Ascending aorta (tissue), 2 donors: ENCODE measurements at regions not wholly inside any gene's neighbourhood (a gene's known extent, or its start where the extent isn't known, plus 50 kb on each side); places are given as distances from the start of the nearest gene placed in this dataset.
"Not testable (repeated sequence)": the region's sequence is repeated elsewhere in the genome, so short reads cannot be mapped to it uniquely, and the experiment has no call there.

Experiments
- DNase-seq, 2 donors: peaks; one replicate each; pipeline ENCODE4 v3.0.0-alpha.2; 2019; ENCODE audit warnings: low spot score in 2 of 2
- H3K27ac ChIP-seq, 2 donors: fragments of 200-600 bp; sonication (generic); one replicate each; pipeline ENCODE4 v1.5.1; 2016 to 2017; ENCODE audit warnings: mild to moderate bottlenecking in 1 of 2
- H3K27me3 ChIP-seq: fragments of 200-600 bp; sonication (generic); one replicate; pipeline ENCODE4 v1.5.1; 2017
- H3K36me3 ChIP-seq, 2 donors: fragments of 200-600 bp; sonication (generic); one replicate each; pipeline ENCODE4 v1.5.1; 2016
- H3K4me1 ChIP-seq, 2 donors: fragments of 200-600 bp; sonication (generic); one replicate each; pipeline ENCODE4 v1.5.1; 2016 to 2017; ENCODE audit warnings: mild to moderate bottlenecking in 1 of 2
- H3K4me3 ChIP-seq, 2 donors: fragments of 200-600 bp; sonication (generic); one replicate each; pipeline ENCODE4 v1.5.1; 2016 to 2017; ENCODE audit warnings: mild to moderate bottlenecking in 1 of 2
- H3K9me3 ChIP-seq, 2 donors: fragments of 200-600 bp; sonication (generic); one replicate each; pipeline ENCODE4 v1.5.1; 2016
- intact Hi-C: fragments of 100-400 bp; cut with DNase I; formaldehyde crosslinking; loops from one replicate; pipeline ENCODE4 v1.15.1; 2023
- TF ChIP-seq, protein P1 (sequence below), 3 experiments: fragments of 200-600 bp in 2 of 3; fragments of 450-650 bp in 1 of 3; sonication (generic) in 2 of 3; IDR thresholded peaks; one replicate each; pipeline ENCODE4 v1.5.1; 2016 to 2019; ENCODE audit warnings: antibody characterized with exemption in 3 of 3, mild to moderate bottlenecking in 1 of 3, moderate library complexity in 1 of 3

DNA sequence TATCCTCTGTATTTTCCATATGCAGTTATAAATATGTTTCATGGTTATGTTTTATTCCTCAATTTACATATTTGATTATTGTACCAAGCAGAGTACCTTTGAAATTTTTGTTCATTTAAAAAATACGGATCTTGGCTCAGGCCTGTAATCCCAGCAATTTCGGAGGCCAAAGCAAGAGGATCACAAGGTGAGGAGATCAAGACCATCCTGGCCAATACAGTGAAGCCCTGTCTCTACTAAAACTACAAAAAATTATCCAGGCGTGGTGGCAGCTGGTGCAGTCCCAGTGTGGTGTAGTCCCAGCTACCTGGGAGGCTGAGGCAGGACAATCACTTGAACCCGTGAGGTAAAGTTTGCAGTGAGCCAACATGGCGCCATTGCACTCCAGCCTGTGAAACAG lies 251.2 kb upstream of the TPTE start:
- DNase-seq, intact Hi-C loops: not testable (repeated sequence)

DNA sequence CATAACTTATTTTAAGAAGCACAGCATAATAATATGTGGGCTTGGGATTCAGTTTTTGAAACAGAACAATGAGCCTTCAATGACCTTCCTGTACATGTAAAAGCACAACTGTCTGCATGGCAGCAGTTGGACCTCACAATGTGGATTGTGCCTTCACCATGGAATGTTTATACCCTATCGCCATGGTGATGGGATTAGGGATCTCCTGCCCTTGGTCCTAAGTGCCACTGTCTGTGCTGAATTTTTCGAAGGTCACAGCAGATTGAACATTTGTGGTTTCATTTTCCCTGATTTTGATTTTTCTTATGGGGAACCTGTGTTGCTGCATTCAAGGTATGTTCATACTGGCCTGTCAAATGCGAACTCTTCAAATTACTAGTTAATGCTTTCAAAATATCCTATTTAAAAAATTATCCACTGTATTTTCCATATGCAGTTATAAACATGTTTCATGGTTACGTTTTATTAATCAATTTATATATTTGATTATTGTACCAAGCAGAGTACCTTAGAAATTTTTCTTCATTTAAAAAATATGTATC lies 249.6 kb upstream of the TPTE start:
- peak in 1 of 2 donors; percentile 48 for DNase-seq
- H3K4me3 ChIP-seq, H3K27ac ChIP-seq, H3K27me3 ChIP-seq, intact Hi-C loops, H3K36me3 ChIP-seq, H3K4me1 ChIP-seq: not testable (repeated sequence)
- H3K9me3 ChIP-seq: peaks cover 0 to 12% of the 10 kb centered on the region in 2 donors

More for the DNA sequence above, 251.2 kb upstream of the TPTE start:
- peaks cover 0 to 12% of the 10 kb centered on the region in 2 donors for H3K9me3 ChIP-seq
- H3K4me1 ChIP-seq, H3K4me3 ChIP-seq, H3K27me3 ChIP-seq, H3K27ac ChIP-seq, H3K36me3 ChIP-seq: not testable (repeated sequence)

DNA sequence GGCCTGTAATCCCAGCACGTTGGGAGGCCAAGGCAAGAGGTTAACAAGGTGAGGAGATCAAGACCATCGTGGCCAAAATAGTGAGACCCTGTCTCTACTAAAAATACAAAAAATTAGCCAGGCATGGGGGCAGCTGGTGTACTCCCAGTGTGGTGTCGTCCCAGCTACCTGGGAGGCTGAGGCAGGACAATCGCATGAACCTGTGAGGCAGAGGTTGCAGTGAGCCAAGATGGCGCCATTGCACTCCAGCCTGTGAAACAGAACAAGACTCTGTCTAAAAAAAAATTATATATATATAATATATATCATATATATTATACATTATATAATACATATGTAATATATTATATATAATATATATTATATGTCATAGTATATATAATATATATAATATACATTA lies 249.2 kb upstream of the TPTE start:
- no peaks in the 10 kb centered on the region for H3K27me3 ChIP-seq
- H3K4me3 ChIP-seq: no peak overlapping the region
- no peak overlapping the region for H3K27ac ChIP-seq
- intact Hi-C loops: no loop called here
- DNase-seq: no peak
- H3K9me3 ChIP-seq: peaks cover 0 to 12% of the 10 kb centered on the region in 2 donors
- no peaks in the 10 kb centered on the region for H3K4me1 ChIP-seq
- H3K36me3 ChIP-seq: no peaks in the 10 kb centered on the region
- TF ChIP-seq, protein P1, sequence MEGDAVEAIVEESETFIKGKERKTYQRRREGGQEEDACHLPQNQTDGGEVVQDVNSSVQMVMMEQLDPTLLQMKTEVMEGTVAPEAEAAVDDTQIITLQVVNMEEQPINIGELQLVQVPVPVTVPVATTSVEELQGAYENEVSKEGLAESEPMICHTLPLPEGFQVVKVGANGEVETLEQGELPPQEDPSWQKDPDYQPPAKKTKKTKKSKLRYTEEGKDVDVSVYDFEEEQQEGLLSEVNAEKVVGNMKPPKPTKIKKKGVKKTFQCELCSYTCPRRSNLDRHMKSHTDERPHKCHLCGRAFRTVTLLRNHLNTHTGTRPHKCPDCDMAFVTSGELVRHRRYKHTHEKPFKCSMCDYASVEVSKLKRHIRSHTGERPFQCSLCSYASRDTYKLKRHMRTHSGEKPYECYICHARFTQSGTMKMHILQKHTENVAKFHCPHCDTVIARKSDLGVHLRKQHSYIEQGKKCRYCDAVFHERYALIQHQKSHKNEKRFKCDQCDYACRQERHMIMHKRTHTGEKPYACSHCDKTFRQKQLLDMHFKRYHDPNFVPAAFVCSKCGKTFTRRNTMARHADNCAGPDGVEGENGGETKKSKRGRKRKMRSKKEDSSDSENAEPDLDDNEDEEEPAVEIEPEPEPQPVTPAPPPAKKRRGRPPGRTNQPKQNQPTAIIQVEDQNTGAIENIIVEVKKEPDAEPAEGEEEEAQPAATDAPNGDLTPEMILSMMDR (IDR thresholded peaks at IDR 0.05): no peak

DNA sequence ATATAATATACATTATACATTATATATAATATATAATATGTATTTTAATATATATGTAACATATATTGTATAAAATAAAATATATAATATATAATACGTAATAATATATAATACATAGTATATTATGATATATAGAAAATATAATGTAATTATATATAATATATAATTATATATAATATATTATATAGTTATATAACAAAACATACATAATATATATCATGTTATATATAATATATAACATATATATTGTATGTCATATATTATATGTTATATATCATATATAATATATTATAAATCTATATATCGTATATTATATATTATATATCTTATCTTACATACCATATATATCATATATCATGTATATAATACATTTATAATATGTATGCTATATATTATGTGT lies 248.2 kb upstream of the TPTE start:
- DNase-seq: no peak
- no peak overlapping the region for H3K27ac ChIP-seq
- H3K36me3 ChIP-seq: no peaks in the 10 kb centered on the region
- TF ChIP-seq, protein P1 (IDR thresholded peaks at IDR 0.05): no peak
- H3K9me3 ChIP-seq: peaks cover 0 to 12% of the 10 kb centered on the region in 2 donors
- no peak overlapping the region for H3K4me3 ChIP-seq
- intact Hi-C loops: no loop called here
- H3K27me3 ChIP-seq: no peaks in the 10 kb centered on the region
- H3K4me1 ChIP-seq: no peaks in the 10 kb centered on the region

DNA sequence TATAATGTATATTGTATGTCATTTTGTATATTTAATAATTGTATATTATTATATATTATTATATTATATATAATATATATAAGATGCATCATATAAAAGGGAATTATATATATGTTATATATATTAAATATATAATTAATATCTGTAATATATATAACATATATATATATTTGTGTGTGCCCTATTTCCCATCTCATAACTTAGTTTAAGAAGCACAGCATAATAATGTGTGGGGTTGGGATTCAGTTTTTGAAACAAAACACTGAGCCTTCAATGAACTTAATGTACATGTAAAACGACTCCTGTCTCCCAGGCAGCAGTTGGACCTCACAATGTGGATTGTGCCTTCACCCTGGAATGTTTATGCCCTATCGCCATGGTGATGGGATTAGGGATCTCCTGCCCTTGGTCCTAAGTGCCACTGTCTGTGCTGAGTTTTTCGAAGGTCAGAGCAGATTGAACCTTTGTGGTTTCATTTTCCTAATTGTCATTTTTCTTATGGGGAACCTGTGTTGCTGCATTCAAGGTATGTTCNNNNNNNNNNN lies 247.5 kb upstream of the TPTE start:
- H3K36me3 ChIP-seq, H3K4me1 ChIP-seq, H3K27me3 ChIP-seq, H3K4me3 ChIP-seq, DNase-seq, intact Hi-C loops, H3K27ac ChIP-seq: not testable (repeated sequence)
- peaks cover 0 to 12% of the 10 kb centered on the region in 2 donors for H3K9me3 ChIP-seq
